ENCODE measurements at regions not wholly inside any gene's neighbourhood (a gene's known extent, or its start where the extent isn't known, plus 50 kb on each side); places are given as distances from the start of the nearest gene placed in this dataset.

DNA sequence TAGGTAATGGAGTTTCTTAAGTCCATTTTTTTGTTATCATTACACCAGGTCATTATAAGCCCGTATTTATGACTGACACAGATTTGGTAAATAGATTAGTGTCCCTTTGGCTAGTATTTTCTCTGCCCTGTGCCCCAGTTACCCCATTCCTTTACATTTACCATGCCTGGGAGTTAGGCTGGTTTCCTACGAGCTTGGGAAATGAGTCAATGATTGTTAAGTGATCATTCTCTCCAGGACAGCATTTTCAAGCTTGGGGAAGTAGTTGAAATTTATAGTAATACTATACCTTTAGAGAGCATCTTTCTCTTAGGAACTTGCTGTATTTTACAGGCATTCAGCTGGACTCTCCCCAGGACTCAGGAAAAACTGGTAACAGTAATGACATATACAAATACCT, 573.1 kb downstream of the TLE4 start:
- Histone ChIP-seq H3K4me3 (replicated peaks in 1 of 3; ENCODE audit: insufficient read depth in 1 of 3, low read depth in 2 of 3, low read length in 3 of 3) (no peak overlapping the region), H3K27me3 (ENCODE audit: control insufficient read depth in 1 of 2, insufficient read depth in 2 of 2, low read length in 2 of 2) (no peaks in the 10 kb centered on the region), H3K79me2 (ENCODE audit: insufficient read depth, low read length) (no peaks in the 10 kb centered on the region), H3K36me3 (replicated peaks in 1 of 2; ENCODE audit: control insufficient read depth in 1 of 2, insufficient read depth in 2 of 2, low read length in 2 of 2) (no peaks in the 10 kb centered on the region), H3K4me2 (ENCODE audit: low read depth, low read length) (no peak overlapping the region), H3K9ac (ENCODE audit: insufficient read depth, low read depth, low read length) (no peak overlapping the region), H4K20me1 (ENCODE audit: insufficient read depth, low read length) (no peaks in the 10 kb centered on the region), H2AFZ (ENCODE audit: low read length) (no peak overlapping the region), H3K9me3 (ENCODE audit: low read length) (no peaks in the 10 kb centered on the region; the same call in 1 of the 2 replicates), H3K27ac (ENCODE audit: extremely low read length, insufficient read depth, low read length) (no peak overlapping the region), H3K4me1 (ENCODE audit: insufficient read depth, low read length) (no peaks in the 10 kb centered on the region)
- BruUV-seq (replicated peaks): no TSS peak
- intact Hi-C loops (cut with micrococcal nuclease; ENCODE audit: unreplicated experiment) (no loop called here), in situ Hi-C loops (cut with HindIII; ENCODE audit: extremely low pct_ligation_motif_present, low pct_unique_long_range_greater_than_20kb) (no loop called here)
- no peak for FAIRE-seq
- TF ChIP-seq ELF3 (CRISPR knock-in tag; IDR thresholded peaks at IDR 0.05) (no peak), GABPB1 (CRISPR knock-in tag; IDR thresholded peaks at IDR 0.05) (no peak), IKZF4 (CRISPR knock-in tag; IDR thresholded peaks at IDR 0.05; ENCODE audit: borderline replicate concordance, low read depth, not compliant biosample characterization) (no peak), ZNF12 (CRISPR knock-in tag; IDR thresholded peaks at IDR 0.05) (no peak), ZNF44 (CRISPR knock-in tag; IDR thresholded peaks at IDR 0.05) (no peak), ZNF775 (CRISPR knock-in tag; IDR thresholded peaks at IDR 0.05; ENCODE audit: borderline replicate concordance) (no peak), U2AF1 (optimal IDR thresholded peaks at IDR 0.05; ENCODE audit: low read depth, low read length) (no peak), ELF4 (CRISPR knock-in tag; IDR thresholded peaks at IDR 0.05; ENCODE audit: borderline replicate concordance) (no peak), EED (CRISPR knock-in tag; IDR thresholded peaks at IDR 0.05) (no peak), KLF12 (CRISPR knock-in tag; IDR thresholded peaks at IDR 0.05; ENCODE audit: borderline replicate concordance) (no peak), ZNF746 (CRISPR knock-in tag; IDR thresholded peaks at IDR 0.05) (no peak)
- TF ChIP-seq, protein P1, sequence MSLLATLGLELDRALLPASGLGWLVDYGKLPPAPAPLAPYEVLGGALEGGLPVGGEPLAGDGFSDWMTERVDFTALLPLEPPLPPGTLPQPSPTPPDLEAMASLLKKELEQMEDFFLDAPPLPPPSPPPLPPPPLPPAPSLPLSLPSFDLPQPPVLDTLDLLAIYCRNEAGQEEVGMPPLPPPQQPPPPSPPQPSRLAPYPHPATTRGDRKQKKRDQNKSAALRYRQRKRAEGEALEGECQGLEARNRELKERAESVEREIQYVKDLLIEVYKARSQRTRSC (CRISPR knock-in tag; IDR thresholded peaks at IDR 0.05; ENCODE audit: low read depth): no peak
- TF ChIP-seq, protein P2, sequence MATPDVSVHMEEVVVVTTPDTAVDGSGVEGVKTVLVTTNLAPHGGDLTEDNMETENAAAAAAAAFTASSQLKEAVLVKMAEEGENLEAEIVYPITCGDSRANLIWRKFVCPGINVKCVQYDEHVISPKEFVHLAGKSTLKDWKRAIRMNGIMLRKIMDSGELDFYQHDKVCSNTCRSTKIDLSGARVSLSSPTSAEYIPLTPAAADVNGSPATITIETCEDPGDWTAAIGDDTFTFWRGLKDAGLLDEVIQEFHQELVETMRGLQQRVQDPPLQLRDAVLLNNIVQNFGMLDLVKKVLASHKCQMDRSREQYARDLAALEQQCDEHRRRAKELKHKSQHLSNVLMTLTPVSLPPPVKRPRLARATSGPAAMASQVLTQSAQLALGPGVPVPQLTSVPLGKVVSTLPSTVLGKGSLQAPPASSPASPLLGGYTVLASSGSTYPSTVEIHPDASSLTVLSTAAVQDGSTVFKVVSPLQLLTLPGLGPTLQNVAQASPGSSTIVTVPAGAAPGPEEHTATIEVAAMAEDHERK (CRISPR knock-in tag; IDR thresholded peaks at IDR 0.05; ENCODE audit: low read depth): no peak
- TF ChIP-seq, protein P3, sequence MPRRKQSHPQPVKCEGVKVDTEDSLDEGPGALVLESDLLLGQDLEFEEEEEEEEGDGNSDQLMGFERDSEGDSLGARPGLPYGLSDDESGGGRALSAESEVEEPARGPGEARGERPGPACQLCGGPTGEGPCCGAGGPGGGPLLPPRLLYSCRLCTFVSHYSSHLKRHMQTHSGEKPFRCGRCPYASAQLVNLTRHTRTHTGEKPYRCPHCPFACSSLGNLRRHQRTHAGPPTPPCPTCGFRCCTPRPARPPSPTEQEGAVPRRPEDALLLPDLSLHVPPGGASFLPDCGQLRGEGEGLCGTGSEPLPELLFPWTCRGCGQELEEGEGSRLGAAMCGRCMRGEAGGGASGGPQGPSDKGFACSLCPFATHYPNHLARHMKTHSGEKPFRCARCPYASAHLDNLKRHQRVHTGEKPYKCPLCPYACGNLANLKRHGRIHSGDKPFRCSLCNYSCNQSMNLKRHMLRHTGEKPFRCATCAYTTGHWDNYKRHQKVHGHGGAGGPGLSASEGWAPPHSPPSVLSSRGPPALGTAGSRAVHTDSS (CRISPR knock-in tag; conservative IDR thresholded peaks at IDR 0.05): no peak
- TF ChIP-seq, protein P4, sequence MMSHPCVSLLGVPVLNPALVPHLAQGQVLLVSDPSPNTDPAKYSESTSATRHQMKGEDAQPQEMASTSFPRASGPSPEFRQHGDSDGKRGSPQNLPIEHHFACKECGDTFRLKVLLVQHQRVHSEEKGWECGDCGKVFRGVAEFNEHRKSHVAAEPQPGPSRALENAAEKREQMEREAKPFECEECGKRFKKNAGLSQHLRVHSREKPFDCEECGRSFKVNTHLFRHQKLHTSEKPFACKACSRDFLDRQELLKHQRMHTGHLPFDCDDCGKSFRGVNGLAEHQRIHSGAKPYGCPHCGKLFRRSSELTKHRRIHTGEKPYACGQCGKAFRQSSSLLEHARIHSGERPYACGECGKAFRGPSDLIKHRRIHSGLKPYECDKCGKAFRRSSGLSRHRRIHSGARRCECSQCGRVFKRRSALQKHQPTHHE (CRISPR knock-in tag; IDR thresholded peaks at IDR 0.05; ENCODE audit: borderline replicate concordance): no peak
- no peak for ATAC-seq
- ChIA-PET CTCF (ENCODE audit: low intra/inter-chr PET ratio, low total read pairs) (no interaction called here), POLR2A (no interaction called here)
- 1% methylated on average over 2 of the region's 2 CpGs for WGBS (ENCODE audit: low lambda C conversion rate)
- DNase-seq (ENCODE audit: low spot score): no peak
